A549 (cell line): ENCODE measurements at regions not wholly inside any gene's neighbourhood (a gene's known extent, or its start where the extent isn't known, plus 50 kb on each side); places are given as distances from the start of the nearest gene placed in this dataset.

Experiments
- ATAC-seq, 2 experiments: fragments of 200-7000 bp in 1 of 2; fragments of >200 bp in 1 of 2; cut with Nextera tagmentation in 1 of 2; cut with Tn5 transposase in 1 of 2; 3 replicates each; pipeline versions ENCODE4 v1.8.0 to v1.9.1; 2018 to 2020; ENCODE audit warnings: mild to moderate bottlenecking in 1 of 2, moderate library complexity in 1 of 2
- CTCF ChIA-PET: fragments of 300-600 bp; sonication (Branson Sonifier 250); formaldehyde crosslinking; extraction: SDS; loops from one replicate; lab custom pipeline; 2021; ENCODE audit warnings: antibody characterized with exemption, inconsistent platforms; lab: Yijun Ruan, JAX
- POLR2A ChIA-PET: fragments of 350-600 bp; formaldehyde crosslinking; extraction: SDS; loops from one replicate; lab custom pipeline; 2021; ENCODE audit warnings: antibody characterized with exemption, inconsistent platforms; lab: Yijun Ruan, JAX
- DNase-seq, 2 experiments: peaks; one replicate each; pipeline versions ENCODE4 v3.0.0 to v3.0.0-alpha.2; 2011 to 2016; ENCODE audit warnings: low read depth in 1 of 2, low spot score in 1 of 2
- FAIRE-seq: peaks from 2 replicates; lab custom pipeline; 2011; peaks lifted over from hg19 to GRCh38; lab: Jason Lieb, UNC
- H3K27ac ChIP-seq, 2 experiments: fragments of >200 bp; sonication (Bioruptor Twin); formaldehyde crosslinking; 3 replicates each; pipeline ENCODE4 v1.5.1; 2016 to 2017
- H3K4me1 ChIP-seq: fragments of >200 bp; sonication (Bioruptor Twin); formaldehyde crosslinking; 3 replicates; pipeline ENCODE4 v1.6.1; 2016
- H3K4me2 ChIP-seq: fragments of >200 bp; sonication (Bioruptor Twin); formaldehyde crosslinking; 3 replicates; pipeline ENCODE4 v1.6.1; 2016
- H3K4me3 ChIP-seq: fragments of >200 bp; sonication (Bioruptor Twin); formaldehyde crosslinking; 3 replicates; pipeline ENCODE4 v1.5.1; 2016
- H3K9me3 ChIP-seq: fragments of >200 bp; sonication (Bioruptor Twin); formaldehyde crosslinking; 3 replicates; pipeline ENCODE4 v1.6.1; 2016
- BHLHE40 ChIP-seq: IDR thresholded peaks from 2 replicates; pipeline ENCODE4 v1.6.1; 2012; ENCODE audit warnings: low read depth, low read length, inconsistent platforms
- CBX2 ChIP-seq: fragments of 200-600 bp; sonication (generic); IDR thresholded peaks from 2 replicates; pipeline ENCODE4 v1.6.1; 2016; ENCODE audit warnings: low read depth, mild to moderate bottlenecking, borderline replicate concordance
- CBX8 ChIP-seq: fragments of 200-600 bp; sonication (generic); IDR thresholded peaks from 2 replicates; pipeline ENCODE4 v1.6.1; 2016
- CEBPB ChIP-seq, 2 experiments: fragments of >200 bp in 1 of 2; sonication (Bioruptor Twin) in 1 of 2; formaldehyde crosslinking in 1 of 2; IDR thresholded peaks; 2 replicates each; pipeline ENCODE4 v1.6.1; 2012 to 2016
- FOSL2 ChIP-seq, 2 experiments: fragments of 450-650 bp in 1 of 2; fragments of >200 bp in 1 of 2; sonication (Bioruptor Twin) in 1 of 2; formaldehyde crosslinking; IDR thresholded peaks; 2 replicates each; pipeline versions ENCODE4 v1.5.0 to v1.6.1; 2016 to 2020; ENCODE audit warnings: mild to moderate bottlenecking in 1 of 2, moderate library complexity in 1 of 2
- HDAC2 ChIP-seq: fragments of 200-600 bp; sonication (generic); IDR thresholded peaks from 2 replicates; pipeline ENCODE4 v1.6.1; 2016
- HOXA7 ChIP-seq: fragments of 250-450 bp; sonication (Bioruptor Pico); IDR thresholded peaks from 2 replicates; pipeline ENCODE4 v1.5.0; 2020; ENCODE audit warnings: mild to moderate bottlenecking, moderate library complexity
- JUN ChIP-seq, 2 experiments: fragments of >200 bp; sonication (Bioruptor Twin); formaldehyde crosslinking; IDR thresholded peaks; 2 replicates in 1 of 2; 3 replicates in 1 of 2; pipeline ENCODE4 v1.6.1; 2016 to 2017
- KDM1A ChIP-seq: fragments of 200-600 bp; sonication (generic); IDR thresholded peaks from 2 replicates; pipeline ENCODE4 v1.6.1; 2016; ENCODE audit warnings: low read depth, mild to moderate bottlenecking
- KDM5A ChIP-seq: fragments of 200-600 bp; sonication (generic); IDR thresholded peaks from 2 replicates; pipeline ENCODE4 v1.6.1; 2016; ENCODE audit warnings: antibody characterized with exemption, mild to moderate bottlenecking
- MAFK ChIP-seq: fragments of 450-650 bp; IDR thresholded peaks from 2 replicates; pipeline ENCODE4 v1.6.1; 2014; ENCODE audit not compliant: partially characterized antibody
- MYC ChIP-seq: IDR thresholded peaks from 2 replicates; pipeline ENCODE4 v1.6.1; 2012; ENCODE audit warnings: mild to moderate bottlenecking, inconsistent platforms, low read length, improper control_type of control experiment, borderline replicate concordance
- NFE2L2 ChIP-seq: fragments of 150-350 bp; conservative IDR thresholded peaks from 2 replicates; pipeline ENCODE4 v1.6.1; 2014; ENCODE audit warnings: low read length
- NPAS2 ChIP-seq: fragments of 250-450 bp; sonication (Bioruptor Pico); IDR thresholded peaks from 2 replicates; pipeline ENCODE4 v1.8.0; 2022; ENCODE audit warnings: mild to moderate bottlenecking, moderate library complexity, borderline replicate concordance
- PHF8 ChIP-seq: fragments of 200-600 bp; sonication (generic); IDR thresholded peaks from 2 replicates; pipeline ENCODE4 v1.6.1; 2016; ENCODE audit warnings: low read depth, mild to moderate bottlenecking, antibody characterized with exemption, moderate library complexity, borderline replicate concordance
- RAD21 ChIP-seq, 2 experiments: fragments of >200 bp in 1 of 2; sonication (Bioruptor Twin) in 1 of 2; formaldehyde crosslinking in 1 of 2; IDR thresholded peaks in 1 of 2; conservative IDR thresholded peaks in 1 of 2; 2 replicates in 1 of 2; 3 replicates in 1 of 2; pipeline ENCODE4 v1.6.1; 2012 to 2018; ENCODE audit warnings: inconsistent platforms in 1 of 2
- RARB ChIP-seq: fragments of 250-450 bp; sonication (Bioruptor Pico); IDR thresholded peaks from 2 replicates; pipeline ENCODE4 v1.8.0; 2021; ENCODE audit warnings: mild to moderate bottlenecking, moderate library complexity
- RNF2 ChIP-seq: fragments of 200-600 bp; sonication (generic); IDR thresholded peaks from 2 replicates; pipeline ENCODE4 v1.6.1; 2016; ENCODE audit warnings: low read depth, mild to moderate bottlenecking, antibody characterized with exemption, moderate library complexity, borderline replicate concordance
- SMC3 ChIP-seq: fragments of >200 bp; sonication (Bioruptor Twin); formaldehyde crosslinking; IDR thresholded peaks from 3 replicates; pipeline ENCODE4 v1.6.1; 2018; ENCODE audit warnings: inconsistent platforms
- SREBF2 ChIP-seq: fragments of 450-650 bp; IDR thresholded peaks from 2 replicates; pipeline ENCODE4 v1.6.1; 2014; ENCODE audit warnings: mild to moderate bottlenecking, moderate library complexity
- ZC3H11A ChIP-seq: fragments of 450-650 bp; IDR thresholded peaks from 2 replicates; pipeline ENCODE4 v1.6.1; 2014; ENCODE audit warnings: antibody characterized with exemption, mild to moderate bottlenecking
- WGBS: methylation state at CpG from one replicate; pipeline ENCODE4 v1.1.6; 2017; ENCODE audit errors: missing lambda C conversion rate; 5-methylcytosine and 5-hydroxymethylcytosine counted together
- TF ChIP-seq, protein P1 (sequence below): IDR thresholded peaks from 2 replicates; pipeline ENCODE4 v1.6.1; 2012; ENCODE audit warnings: low read depth, borderline replicate concordance
- TF ChIP-seq, protein P2 (sequence below): fragments of 200-600 bp; sonication (generic); IDR thresholded peaks from 2 replicates; pipeline ENCODE4 v1.6.1; 2016; ENCODE audit warnings: antibody characterized with exemption, mild to moderate bottlenecking, moderate library complexity
- TF ChIP-seq, protein P3 (sequence below): fragments of >200 bp; sonication (Bioruptor Twin); formaldehyde crosslinking; IDR thresholded peaks from 3 replicates; pipeline ENCODE4 v1.6.1; 2016

DNA sequence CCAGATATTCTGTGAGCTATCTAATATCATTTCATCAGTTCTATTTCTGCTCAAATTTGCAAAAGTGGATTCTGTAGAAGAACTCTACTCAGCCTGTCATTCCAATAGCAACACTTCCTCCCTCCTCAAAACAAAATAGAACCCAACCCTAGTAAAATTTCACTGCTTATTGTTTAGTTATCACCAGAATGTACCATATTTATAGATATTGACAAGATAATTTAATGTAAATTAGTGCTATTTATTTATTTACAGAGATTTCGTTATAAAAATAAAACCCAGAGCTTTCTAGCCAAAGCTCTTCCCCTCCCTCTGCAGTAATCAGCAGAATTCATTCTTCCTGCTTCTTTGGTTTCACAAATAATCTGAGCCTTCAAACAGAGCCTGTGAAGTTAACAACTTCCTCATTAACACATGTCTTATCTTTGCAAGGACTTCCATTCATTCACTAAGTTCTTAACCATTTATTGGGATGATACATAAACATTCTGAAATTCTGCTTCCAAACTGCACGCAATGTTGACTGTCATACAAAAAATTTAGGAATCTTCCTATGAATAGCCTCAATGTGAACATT, 73.7 kb upstream of the PJA2 start:
- CTCF ChIA-PET = no interaction called here
- Histone ChIP-seq H3K4me2 (no peak overlapping the region), H3K27ac (no peak overlapping the region), H3K4me1 (no peaks in the 10 kb centered on the region), H3K4me3 (no peak overlapping the region), H3K9me3 (peaks cover 5% of the 10 kb centered on the region; the same call in 1 of the 3 replicates)
- ATAC-seq = no peak
- 34% methylated on average over 2 of the region's 2 CpGs for WGBS
- DNase-seq = no peak
- POLR2A ChIA-PET = no interaction called here
- TF ChIP-seq, protein P1, sequence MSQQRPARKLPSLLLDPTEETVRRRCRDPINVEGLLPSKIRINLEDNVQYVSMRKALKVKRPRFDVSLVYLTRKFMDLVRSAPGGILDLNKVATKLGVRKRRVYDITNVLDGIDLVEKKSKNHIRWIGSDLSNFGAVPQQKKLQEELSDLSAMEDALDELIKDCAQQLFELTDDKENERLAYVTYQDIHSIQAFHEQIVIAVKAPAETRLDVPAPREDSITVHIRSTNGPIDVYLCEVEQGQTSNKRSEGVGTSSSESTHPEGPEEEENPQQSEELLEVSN = no peak
- TF ChIP-seq RAD21 (conservative IDR thresholded peaks at IDR 0.05 in 1 of 2, IDR thresholded peaks at IDR 0.05 in 1 of 2) (no peak), CBX8 (peak; percentile 47; the same call in 1 of the 2 replicates), CBX2 (no peak), JUN (IDR thresholded peaks at IDR 0.05) (no peak), MAFK (no peak), SMC3 (no peak), HOXA7 (CRISPR knock-in tag) (no peak), RNF2 (peak; percentile 94; the same call in 1 of the 2 replicates), CEBPB (IDR thresholded peaks at IDR 0.05) (no peak), FOSL2 (IDR thresholded peaks at IDR 0.05) (no peak), FOSL2 (CRISPR knock-in tag; IDR thresholded peaks at IDR 0.05) (no peak)
- no peak for FAIRE-seq

DNA sequence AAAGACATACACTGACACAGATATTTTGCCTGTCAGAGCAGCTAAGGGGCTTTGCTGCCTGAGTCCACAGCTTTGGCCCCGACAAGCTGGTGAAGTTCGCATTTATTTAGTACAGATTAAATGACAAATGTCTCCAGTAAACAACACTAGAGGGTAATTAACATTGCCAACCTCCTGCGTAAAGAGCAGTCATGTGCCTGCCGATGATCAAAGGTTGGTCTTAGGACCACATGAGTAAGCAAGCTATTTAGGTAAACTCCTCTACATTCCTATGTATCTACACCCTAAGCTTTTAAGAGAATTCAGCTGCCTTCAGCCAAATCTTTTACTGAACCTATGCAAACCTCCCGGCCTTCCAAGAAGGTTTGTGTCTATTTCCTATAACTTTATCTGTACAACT, 73.0 kb upstream of the PJA2 start:
- ATAC-seq (no peak), FAIRE-seq (no peak), DNase-seq (no peak)
- 36% methylated on average over 5 of the region's 5 CpGs for WGBS
- H3K4me1 ChIP-seq = no peaks in the 10 kb centered on the region
- peaks cover 5% of the 10 kb centered on the region; the same call in 1 of the 3 replicates for H3K9me3 ChIP-seq
- POLR2A ChIA-PET = no interaction called here
- no peak overlapping the region for H3K27ac ChIP-seq
- CTCF ChIA-PET = no interaction called here
- no peak overlapping the region for H3K4me2 ChIP-seq
- no peak for TF ChIP-seq PHF8
- no peak for TF ChIP-seq KDM1A
- no peak for TF ChIP-seq JUN (IDR thresholded peaks at IDR 0.05)
- TF ChIP-seq NFE2L2 = no peak
- TF ChIP-seq KDM5A = no peak
- TF ChIP-seq MYC = no peak
- no peak for TF ChIP-seq NPAS2 (CRISPR knock-in tag)
- TF ChIP-seq SMC3 = no peak
- no peak for TF ChIP-seq CBX8
- TF ChIP-seq, protein P2, sequence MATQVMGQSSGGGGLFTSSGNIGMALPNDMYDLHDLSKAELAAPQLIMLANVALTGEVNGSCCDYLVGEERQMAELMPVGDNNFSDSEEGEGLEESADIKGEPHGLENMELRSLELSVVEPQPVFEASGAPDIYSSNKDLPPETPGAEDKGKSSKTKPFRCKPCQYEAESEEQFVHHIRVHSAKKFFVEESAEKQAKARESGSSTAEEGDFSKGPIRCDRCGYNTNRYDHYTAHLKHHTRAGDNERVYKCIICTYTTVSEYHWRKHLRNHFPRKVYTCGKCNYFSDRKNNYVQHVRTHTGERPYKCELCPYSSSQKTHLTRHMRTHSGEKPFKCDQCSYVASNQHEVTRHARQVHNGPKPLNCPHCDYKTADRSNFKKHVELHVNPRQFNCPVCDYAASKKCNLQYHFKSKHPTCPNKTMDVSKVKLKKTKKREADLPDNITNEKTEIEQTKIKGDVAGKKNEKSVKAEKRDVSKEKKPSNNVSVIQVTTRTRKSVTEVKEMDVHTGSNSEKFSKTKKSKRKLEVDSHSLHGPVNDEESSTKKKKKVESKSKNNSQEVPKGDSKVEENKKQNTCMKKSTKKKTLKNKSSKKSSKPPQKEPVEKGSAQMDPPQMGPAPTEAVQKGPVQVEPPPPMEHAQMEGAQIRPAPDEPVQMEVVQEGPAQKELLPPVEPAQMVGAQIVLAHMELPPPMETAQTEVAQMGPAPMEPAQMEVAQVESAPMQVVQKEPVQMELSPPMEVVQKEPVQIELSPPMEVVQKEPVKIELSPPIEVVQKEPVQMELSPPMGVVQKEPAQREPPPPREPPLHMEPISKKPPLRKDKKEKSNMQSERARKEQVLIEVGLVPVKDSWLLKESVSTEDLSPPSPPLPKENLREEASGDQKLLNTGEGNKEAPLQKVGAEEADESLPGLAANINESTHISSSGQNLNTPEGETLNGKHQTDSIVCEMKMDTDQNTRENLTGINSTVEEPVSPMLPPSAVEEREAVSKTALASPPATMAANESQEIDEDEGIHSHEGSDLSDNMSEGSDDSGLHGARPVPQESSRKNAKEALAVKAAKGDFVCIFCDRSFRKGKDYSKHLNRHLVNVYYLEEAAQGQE = no peak
- TF ChIP-seq, protein P3, sequence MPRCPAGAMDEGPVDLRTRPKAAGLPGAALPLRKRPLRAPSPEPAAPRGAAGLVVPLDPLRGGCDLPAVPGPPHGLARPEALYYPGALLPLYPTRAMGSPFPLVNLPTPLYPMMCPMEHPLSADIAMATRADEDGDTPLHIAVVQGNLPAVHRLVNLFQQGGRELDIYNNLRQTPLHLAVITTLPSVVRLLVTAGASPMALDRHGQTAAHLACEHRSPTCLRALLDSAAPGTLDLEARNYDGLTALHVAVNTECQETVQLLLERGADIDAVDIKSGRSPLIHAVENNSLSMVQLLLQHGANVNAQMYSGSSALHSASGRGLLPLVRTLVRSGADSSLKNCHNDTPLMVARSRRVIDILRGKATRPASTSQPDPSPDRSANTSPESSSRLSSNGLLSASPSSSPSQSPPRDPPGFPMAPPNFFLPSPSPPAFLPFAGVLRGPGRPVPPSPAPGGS = no peak
- TF ChIP-seq HDAC2 = no peak
- TF ChIP-seq BHLHE40 = no peak
- TF ChIP-seq HOXA7 (CRISPR knock-in tag) = no peak
- TF ChIP-seq ZC3H11A = no peak
- no peak for TF ChIP-seq FOSL2 (IDR thresholded peaks at IDR 0.05)
- no peak for TF ChIP-seq FOSL2 (CRISPR knock-in tag; IDR thresholded peaks at IDR 0.05)
- TF ChIP-seq SREBF2 = no peak
- no peak for TF ChIP-seq RARB (CRISPR knock-in tag)
- H3K4me3 ChIP-seq = no peak overlapping the region
